HEK293 (cell line): ENCODE measurements at regions not wholly inside any gene's neighbourhood (a gene's known extent, or its start where the extent isn't known, plus 50 kb on each side); places are given as distances from the start of the nearest gene placed in this dataset.

Experiments
- CTCF ChIA-PET: fragments of 350-600 bp; formaldehyde crosslinking; extraction: SDS; loops from one replicate; lab custom pipeline; 2021; ENCODE audit warnings: antibody characterized with exemption; lab: Yijun Ruan, JAX
- POLR2A ChIA-PET: fragments of 300-600 bp; formaldehyde crosslinking; extraction: SDS; loops from one replicate; lab custom pipeline; 2020; ENCODE audit warnings: antibody characterized with exemption, inconsistent platforms; lab: Yijun Ruan, JAX
- H3K27ac ChIP-seq: fragments of 200-500 bp; sonication (Bioruptor generic); 2 replicates; pipeline ENCODE4 v1.5.1; 2014; ENCODE audit warnings: low read depth, low read length, control low read depth, inconsistent platforms; ENCODE audit errors: extremely low read depth
- H3K36me3 ChIP-seq, 2 experiments: fragments of 200-500 bp in 1 of 2; sonication (Bioruptor generic) in 1 of 2; 1 replicate in 1 of 2; 2 replicates in 1 of 2; pipeline ENCODE4 v1.5.1; 2014 to 2017; ENCODE audit warnings: inconsistent platforms in 2 of 2, low read length in 2 of 2; ENCODE audit not compliant: control insufficient read depth in 2 of 2, insufficient read depth in 1 of 2
- H3K4me1 ChIP-seq: fragments of 200-500 bp; sonication (Bioruptor generic); 2 replicates; pipeline ENCODE4 v1.5.1; 2014; ENCODE audit warnings: mild to moderate bottlenecking, low read length, inconsistent platforms; ENCODE audit not compliant: control insufficient read depth, insufficient read depth
- H3K4me3 ChIP-seq: 2 replicates; pipeline ENCODE4 v1.5.1; 2011; ENCODE audit warnings: low read depth, mild to moderate bottlenecking, control low read depth, low read length, moderate library complexity
- H3K9me3 ChIP-seq: fragments of 200-500 bp; sonication (Bioruptor generic); 2 replicates; pipeline ENCODE4 v1.5.1; 2014; ENCODE audit warnings: low read depth, low read length, inconsistent platforms; ENCODE audit not compliant: control insufficient read depth, insufficient read depth
- BCL11B ChIP-seq: fragments of 450-650 bp; formaldehyde crosslinking; IDR thresholded peaks from 2 replicates; pipeline ENCODE4 v1.5.1; 2016; ENCODE audit warnings: low read depth, missing biosample characterization, missing genetic modification characterization
- BCL6B ChIP-seq: fragments of 450-650 bp; formaldehyde crosslinking; IDR thresholded peaks from 2 replicates; pipeline ENCODE4 v1.5.1; 2017; ENCODE audit warnings: missing biosample characterization, missing genetic modification characterization
- GLI4 ChIP-seq: fragments of 450-650 bp; formaldehyde crosslinking; IDR thresholded peaks from 2 replicates; pipeline ENCODE4 v1.5.1; 2016; ENCODE audit warnings: missing biosample characterization, missing genetic modification characterization
- HOXC10 ChIP-seq: sonication (generic); formaldehyde crosslinking; IDR thresholded peaks from 2 replicates; pipeline ENCODE4 v1.8.1; 2023; ENCODE audit warnings: mild to moderate bottlenecking, missing genetic modification reagents
- KLF8 ChIP-seq: fragments of 450-650 bp; formaldehyde crosslinking; IDR thresholded peaks from 2 replicates; pipeline ENCODE4 v1.5.1; 2016; ENCODE audit warnings: missing biosample characterization, missing genetic modification characterization
- PBX3 ChIP-seq: sonication (generic); formaldehyde crosslinking; IDR thresholded peaks from 2 replicates; pipeline ENCODE4 v1.8.1; 2022; ENCODE audit warnings: mild to moderate bottlenecking, moderate library complexity, missing genetic modification reagents
- RBAK ChIP-seq: fragments of 450-650 bp; formaldehyde crosslinking; IDR thresholded peaks from 2 replicates; pipeline ENCODE4 v1.5.1; 2016; ENCODE audit warnings: missing biosample characterization, missing genetic modification characterization
- SCRT2 ChIP-seq: fragments of 450-650 bp; formaldehyde crosslinking; IDR thresholded peaks from 2 replicates; pipeline ENCODE4 v1.5.1; 2016; ENCODE audit warnings: missing biosample characterization, missing genetic modification characterization
- SP3 ChIP-seq: fragments of 450-650 bp; formaldehyde crosslinking; IDR thresholded peaks from 2 replicates; pipeline ENCODE4 v1.5.1; 2016; ENCODE audit warnings: missing biosample characterization, missing genetic modification characterization
- SP7 ChIP-seq: fragments of 450-650 bp; formaldehyde crosslinking; IDR thresholded peaks from 2 replicates; pipeline ENCODE4 v1.5.1; 2016; ENCODE audit warnings: missing biosample characterization, missing genetic modification characterization
- YY2 ChIP-seq: fragments of 450-650 bp; formaldehyde crosslinking; IDR thresholded peaks from 2 replicates; pipeline ENCODE4 v1.5.1; 2016; ENCODE audit warnings: missing biosample characterization, missing genetic modification characterization
- ZBTB11 ChIP-seq: fragments of 450-650 bp; formaldehyde crosslinking; conservative IDR thresholded peaks from 2 replicates; pipeline ENCODE4 v1.5.1; 2016; ENCODE audit warnings: low read depth, missing biosample characterization, missing genetic modification characterization
- ZBTB49 ChIP-seq: fragments of 450-650 bp; formaldehyde crosslinking; IDR thresholded peaks from 2 replicates; pipeline ENCODE4 v1.5.1; 2016; ENCODE audit warnings: missing biosample characterization, missing genetic modification characterization, low read depth
- ZNF169 ChIP-seq: fragments of 450-650 bp; formaldehyde crosslinking; IDR thresholded peaks from 2 replicates; pipeline ENCODE4 v1.5.1; 2016; ENCODE audit warnings: missing biosample characterization, missing genetic modification characterization
- ZNF174 ChIP-seq: fragments of 450-650 bp; formaldehyde crosslinking; IDR thresholded peaks from 2 replicates; pipeline ENCODE4 v1.5.0; 2017; ENCODE audit warnings: missing biosample characterization, mild to moderate bottlenecking, missing genetic modification characterization
- ZNF175 ChIP-seq: fragments of 450-650 bp; formaldehyde crosslinking; IDR thresholded peaks from 2 replicates; pipeline ENCODE4 v1.5.1; 2016; ENCODE audit warnings: missing biosample characterization, missing genetic modification characterization
- ZNF324 ChIP-seq: fragments of 450-650 bp; formaldehyde crosslinking; IDR thresholded peaks from 2 replicates; pipeline ENCODE4 v1.5.1; 2016; ENCODE audit warnings: missing biosample characterization, missing genetic modification characterization
- ZNF335 ChIP-seq: fragments of 450-650 bp; formaldehyde crosslinking; conservative IDR thresholded peaks from 2 replicates; pipeline ENCODE4 v1.5.1; 2016; ENCODE audit warnings: missing biosample characterization, missing genetic modification characterization
- ZNF341 ChIP-seq: fragments of 450-650 bp; formaldehyde crosslinking; IDR thresholded peaks from 2 replicates; pipeline ENCODE4; 2016; ENCODE audit warnings: low read depth, missing biosample characterization, missing genetic modification characterization
- ZNF404 ChIP-seq: fragments of 450-650 bp; formaldehyde crosslinking; IDR thresholded peaks from 2 replicates; pipeline ENCODE4 v1.5.1; 2017; ENCODE audit warnings: missing biosample characterization, missing genetic modification characterization
- ZNF433 ChIP-seq: fragments of 450-650 bp; formaldehyde crosslinking; IDR thresholded peaks from 2 replicates; pipeline ENCODE4 v1.5.1; 2016; ENCODE audit warnings: missing biosample characterization, missing genetic modification characterization, low read depth
- ZNF521 ChIP-seq: fragments of 450-650 bp; formaldehyde crosslinking; IDR thresholded peaks from 2 replicates; pipeline ENCODE4 v1.5.1; 2017; ENCODE audit warnings: missing biosample characterization, mild to moderate bottlenecking, missing genetic modification characterization
- ZNF596 ChIP-seq: fragments of 450-650 bp; IDR thresholded peaks from 2 replicates; pipeline ENCODE4 v1.5.0; 2018; ENCODE audit warnings: missing biosample characterization, mild to moderate bottlenecking, missing genetic modification characterization, moderate library complexity
- ZNF624 ChIP-seq: fragments of 450-650 bp; formaldehyde crosslinking; IDR thresholded peaks from 2 replicates; pipeline ENCODE4 v1.5.1; 2017; ENCODE audit warnings: missing biosample characterization, missing genetic modification characterization
- ZNF677 ChIP-seq: fragments of 450-650 bp; IDR thresholded peaks from 2 replicates; pipeline ENCODE4 v1.5.0; 2018; ENCODE audit warnings: missing biosample characterization, mild to moderate bottlenecking, missing genetic modification characterization, moderate library complexity
- ZNF768 ChIP-seq: fragments of 450-650 bp; formaldehyde crosslinking; IDR thresholded peaks from 2 replicates; pipeline ENCODE4 v1.5.1; 2018; ENCODE audit warnings: missing biosample characterization, mild to moderate bottlenecking, missing genetic modification characterization
- ZNF843 ChIP-seq: fragments of 450-650 bp; formaldehyde crosslinking; IDR thresholded peaks from 2 replicates; pipeline ENCODE4 v1.5.1; 2016; ENCODE audit warnings: missing biosample characterization, missing genetic modification characterization
- ZSCAN5A ChIP-seq: fragments of 450-650 bp; formaldehyde crosslinking; IDR thresholded peaks from 2 replicates; pipeline ENCODE4 v1.5.1; 2016; ENCODE audit warnings: missing biosample characterization, missing genetic modification characterization

- TF ChIP-seq ZSCAN5A: no peak
- no peak for TF ChIP-seq ZNF169 (tag by site-specific recombination)
Observed at GRCh38 chr7:118759921-118760320, 535.4 kb downstream of the ANKRD7 start (continued).

GRCh38 chr7:118762451-118762850 is 537.9 kb downstream of the ANKRD7 start:
- CTCF ChIA-PET: no interaction called here
- Histone ChIP-seq H3K9me3 (no peaks in the 10 kb centered on the region), H3K36me3 (no peaks in the 10 kb centered on the region), H3K4me3 (no peak overlapping the region), H3K4me1 (no peaks in the 10 kb centered on the region), H3K27ac (no peak overlapping the region)
- TF ChIP-seq BCL6B (tag by site-specific recombination) (no peak), ZNF175 (no peak), ZNF174 (no peak), ZNF843 (tag by site-specific recombination) (no peak), ZNF404 (no peak), KLF8 (tag by site-specific recombination) (no peak), ZNF433 (tag by site-specific recombination) (no peak), PBX3 (CRISPR knock-in tag) (no peak), ZBTB11 (tag by site-specific recombination) (no peak), ZNF341 (no peak)
- POLR2A ChIA-PET: no interaction called here

- ChIA-PET CTCF (no interaction called here), POLR2A (no interaction called here)
- Histone ChIP-seq H3K4me3 (no peak overlapping the region), H3K4me1 (no peaks in the 10 kb centered on the region), H3K9me3 (no peaks in the 10 kb centered on the region), H3K27ac (no peak overlapping the region), H3K36me3 (no peaks in the 10 kb centered on the region)
- TF ChIP-seq ZNF677 (tag by site-specific recombination) (no peak), RBAK (no peak), BCL11B (tag by site-specific recombination) (no peak), SP3 (tag by site-specific recombination) (no peak), SCRT2 (tag by site-specific recombination) (no peak), SP7 (no peak), ZNF324 (no peak), ZNF521 (tag by site-specific recombination) (no peak), ZNF768 (no peak), YY2 (tag by site-specific recombination) (no peak), HOXC10 (CRISPR knock-in tag) (no peak), ZBTB49 (tag by site-specific recombination) (no peak), ZNF335 (tag by site-specific recombination) (no peak), ZNF624 (tag by site-specific recombination) (no peak), ZNF596 (tag by site-specific recombination) (no peak), GLI4 (tag by site-specific recombination) (no peak)
Observed at GRCh38 chr7:118764221-118764620, 539.7 kb downstream of the ANKRD7 start.
